GM13976 (cell line): ENCODE measurements at regions not wholly inside any gene's neighbourhood (a gene's known extent, or its start where the extent isn't known, plus 50 kb on each side); places are given as distances from the start of the nearest gene placed in this dataset.
"Not testable (repeated sequence)": the region's sequence is repeated elsewhere in the genome, so short reads cannot be mapped to it uniquely, and the experiment has no call there.

Experiments
- DNase-seq: peaks from one replicate; pipeline ENCODE4 v3.0.0; 2012; ENCODE audit warnings: low spot score
- CTCF ChIP-seq: IDR thresholded peaks from 2 replicates; pipeline ENCODE4 v1.5.1; 2012; ENCODE audit warnings: borderline replicate concordance, mild to moderate bottlenecking; ENCODE audit not compliant: insufficient read depth; ENCODE audit errors: extremely low read depth, missing control alignments, control extremely low read depth
- in situ Hi-C: fragments of 300-500 bp; cut with MboI; formaldehyde crosslinking; loops from one replicate; pipeline ENCODE4 v1.12.0; 2022; ENCODE audit warnings: low sequenced_read_pairs, mixed read lengths, inconsistent platforms; ENCODE audit not compliant: unreplicated experiment

GRCh38 chr9:18294229-18294628, 179.7 kb upstream of the ADAMTSL1 start:
- no peak for DNase-seq
- in situ Hi-C loops: no loop called here
- TF ChIP-seq CTCF: no peak

GRCh38 chr9:18296702-18297055, 177.3 kb upstream of the ADAMTSL1 start:
- DNase-seq: no peak
- in situ Hi-C loops: no loop called here
- no peak for TF ChIP-seq CTCF

GRCh38 chr9:18297056-18297841, 176.7 kb upstream of the ADAMTSL1 start:
- no peak for TF ChIP-seq CTCF
- no peak for DNase-seq
- in situ Hi-C loops: no loop called here

GRCh38 chr9:18299449-18299848, 174.5 kb upstream of the ADAMTSL1 start:
- no peak for DNase-seq
- in situ Hi-C loops: no loop called here
- no peak for TF ChIP-seq CTCF

GRCh38 chr9:18305167-18305806, 168.7 kb upstream of the ADAMTSL1 start:
- not testable (repeated sequence) for DNase-seq

GRCh38 chr9:18314316-18314715, 159.6 kb upstream of the ADAMTSL1 start:
- DNase-seq: no peak
- TF ChIP-seq CTCF: no peak
- in situ Hi-C loops: no loop called here

More at GRCh38 chr9:18305167-18305806, 168.7 kb upstream of the ADAMTSL1 start:
- in situ Hi-C loops: not testable (repeated sequence)

- in situ Hi-C loops: no loop called here
- DNase-seq: no peak
- TF ChIP-seq CTCF: no peak
Measured at GRCh38 chr9:18317896-18318295, 156.1 kb upstream of the ADAMTSL1 start.
